GM18505 (cell line): ENCODE measurements at regions not wholly inside any gene's neighbourhood (a gene's known extent, or its start where the extent isn't known, plus 50 kb on each side); places are given as distances from the start of the nearest gene placed in this dataset.

ENCODE experiments used
- ATAC-seq: cut with Tn5 transposase; IDR thresholded peaks from one replicate; pipeline ENCODE4 v1.9.1; 2021; ENCODE audit not compliant: unreplicated experiment
- POLR2A ChIP-seq: IDR thresholded peaks from 4 replicates; pipeline ENCODE4 v1.6.1; 2011; ENCODE audit warnings: borderline replicate concordance; ENCODE audit not compliant: insufficient read depth, insufficient read length; ENCODE audit errors: extremely low read depth

DNA sequence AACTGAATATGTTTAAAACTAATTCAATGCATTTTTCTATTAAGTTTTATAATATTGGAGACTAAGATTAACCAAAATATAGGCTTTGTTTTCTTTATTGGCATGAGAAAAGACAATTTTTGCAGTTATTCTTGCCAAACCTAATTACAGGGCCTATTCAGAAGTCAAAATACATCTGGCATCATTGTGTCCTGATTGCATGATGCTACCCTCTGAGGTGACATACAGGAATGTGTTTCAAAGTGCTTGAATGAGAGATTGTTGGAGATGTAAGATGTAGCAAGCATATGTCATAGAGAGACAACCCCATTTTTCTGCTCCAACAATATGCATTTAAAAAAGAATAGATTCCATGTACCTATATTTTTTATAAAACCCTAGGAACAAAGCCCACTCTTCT lies 1036.4 kb downstream of the PCDH18 start:
- ATAC-seq, result no peak
- TF ChIP-seq POLR2A, result no peak

DNA sequence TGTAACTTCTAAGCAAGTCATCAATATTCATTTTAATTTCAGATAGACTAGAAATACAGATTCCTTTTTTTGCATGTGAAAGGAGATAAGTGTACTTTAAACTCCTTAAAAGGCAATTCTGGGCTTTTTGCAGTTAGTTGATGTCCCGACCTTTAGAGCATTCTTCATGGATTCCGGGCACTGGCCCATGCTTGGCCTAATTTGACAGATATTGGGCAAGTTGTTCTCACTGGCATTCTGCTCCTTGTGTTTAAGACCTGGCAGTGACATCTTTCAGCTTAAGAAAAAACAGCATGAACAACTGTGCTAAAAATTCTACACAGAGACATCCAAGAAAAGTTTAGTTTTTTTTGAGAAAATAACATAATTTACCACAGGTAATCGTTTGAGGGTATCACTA lies 1037.2 kb downstream of the PCDH18 start:
- no peak for ATAC-seq

DNA sequence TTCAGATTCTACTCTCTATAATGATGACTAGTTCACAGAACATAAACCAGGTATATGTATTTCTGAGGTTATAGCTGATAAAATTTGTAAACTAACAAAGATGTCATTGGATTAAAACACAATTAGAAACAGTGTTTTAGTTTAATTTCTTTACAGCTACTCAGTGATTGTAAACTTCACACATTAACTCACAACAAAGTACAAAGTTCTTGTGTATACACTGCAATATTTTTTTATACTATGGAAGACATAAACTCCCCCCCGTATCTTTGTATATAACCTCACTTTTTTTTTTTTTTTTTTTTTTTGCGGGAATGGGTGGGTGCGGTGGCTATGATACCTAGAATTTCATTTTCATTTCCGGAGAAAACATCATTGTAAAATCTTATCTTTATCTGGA lies 1043.2 kb downstream of the PCDH18 start:
- no peak for ATAC-seq
- TF ChIP-seq POLR2A, result no peak

More for the DNA sequence above, 1037.2 kb downstream of the PCDH18 start:
- TF ChIP-seq POLR2A, result no peak

DNA sequence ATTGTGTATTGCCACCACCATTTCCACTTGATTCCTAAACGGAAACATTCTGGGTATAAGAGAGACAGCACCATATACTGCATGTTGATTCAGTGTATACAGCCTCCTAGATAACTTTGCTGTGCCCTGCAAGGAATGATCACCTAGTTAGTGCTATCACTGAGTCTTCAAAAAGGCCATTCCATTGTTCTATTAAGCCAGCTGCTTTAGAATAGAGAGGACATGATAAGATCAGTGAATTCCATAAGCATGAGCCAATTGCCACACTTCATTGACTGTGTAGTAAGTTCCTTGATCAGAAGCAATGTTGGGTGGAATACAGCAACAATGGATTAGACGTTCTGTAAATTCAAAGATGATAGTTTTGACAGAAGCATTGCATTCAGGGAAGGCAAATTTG lies 1047.3 kb downstream of the PCDH18 start:
- no peak for TF ChIP-seq POLR2A
- ATAC-seq, result no peak

DNA sequence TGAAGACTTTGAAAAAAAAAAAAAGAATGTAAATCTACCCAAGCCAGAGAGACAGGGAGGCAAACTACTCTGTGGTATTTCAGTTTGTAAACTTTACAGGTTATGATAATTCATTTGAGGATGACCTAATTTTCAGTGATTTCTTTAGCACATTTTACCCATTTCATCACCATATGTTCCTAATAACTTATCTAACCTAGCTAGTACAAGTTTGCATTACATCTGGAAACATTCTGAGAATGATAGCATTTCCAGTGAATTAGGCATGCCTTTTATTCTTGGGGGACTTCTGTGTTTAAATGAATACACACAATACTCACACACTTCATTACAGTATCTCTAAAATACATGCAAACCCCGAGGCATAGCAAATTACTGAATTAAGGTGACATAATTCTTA lies 1055.5 kb downstream of the PCDH18 start:
- no peak for ATAC-seq
- no peak for TF ChIP-seq POLR2A

DNA sequence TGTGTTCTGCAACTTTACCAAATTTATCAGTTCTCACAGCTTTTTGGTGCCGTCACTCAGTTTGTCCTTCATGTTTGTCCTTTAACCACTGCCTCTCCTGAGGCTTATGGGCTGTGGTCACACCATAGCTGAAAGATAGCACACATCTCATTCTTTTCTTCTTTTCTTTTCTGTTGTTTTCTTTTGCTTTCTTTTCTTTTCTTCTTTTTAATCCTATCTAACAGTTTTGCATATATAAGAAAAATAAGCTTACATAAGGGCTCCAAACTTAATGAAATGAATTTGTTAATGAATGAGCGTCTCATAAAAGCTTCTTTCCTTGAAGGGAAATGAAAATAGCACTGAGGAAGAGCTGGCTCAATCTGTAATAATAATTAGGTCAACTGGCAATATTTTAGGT lies 1061.2 kb downstream of the PCDH18 start:
- no peak for ATAC-seq
- no peak for TF ChIP-seq POLR2A

DNA sequence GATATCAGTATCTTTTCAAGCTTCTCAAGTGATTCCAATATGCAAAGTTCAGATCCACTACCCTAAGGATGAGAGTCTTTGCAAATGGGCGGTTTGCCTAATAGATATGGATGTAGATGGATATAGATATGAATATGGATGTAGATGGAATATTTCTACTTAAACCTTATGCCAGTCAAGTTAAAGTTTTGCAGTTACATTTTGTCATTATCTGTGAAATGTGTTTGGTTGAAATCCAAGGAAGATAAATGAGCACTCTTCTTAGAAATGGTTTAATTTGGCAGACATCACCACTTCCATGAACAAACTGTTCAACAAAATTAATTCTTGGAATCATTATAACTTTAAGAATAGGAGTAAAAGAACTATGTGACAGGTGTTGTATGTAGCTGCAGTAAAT lies 1066.6 kb downstream of the PCDH18 start:
- no peak for TF ChIP-seq POLR2A
- ATAC-seq, result no peak

DNA sequence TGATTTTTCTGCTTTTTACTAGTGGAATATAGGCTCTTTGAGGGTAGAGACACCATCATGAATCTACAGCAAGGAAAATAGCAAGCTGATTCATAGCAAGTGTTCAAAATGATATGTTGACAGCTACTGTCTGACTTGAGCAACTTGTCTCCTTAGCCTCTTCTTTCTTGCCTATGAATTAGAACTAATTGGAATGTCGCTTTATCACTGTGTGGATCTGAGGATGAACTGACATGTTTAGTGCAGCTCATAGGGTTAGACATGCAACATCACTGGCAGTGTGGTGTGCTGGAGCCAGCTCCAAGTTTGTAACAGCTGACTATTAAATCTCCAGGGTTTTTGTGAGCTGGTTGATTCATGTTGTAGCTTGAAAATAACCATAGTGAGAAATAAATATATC lies 1068.4 kb downstream of the PCDH18 start:
- TF ChIP-seq POLR2A, result no peak

DNA sequence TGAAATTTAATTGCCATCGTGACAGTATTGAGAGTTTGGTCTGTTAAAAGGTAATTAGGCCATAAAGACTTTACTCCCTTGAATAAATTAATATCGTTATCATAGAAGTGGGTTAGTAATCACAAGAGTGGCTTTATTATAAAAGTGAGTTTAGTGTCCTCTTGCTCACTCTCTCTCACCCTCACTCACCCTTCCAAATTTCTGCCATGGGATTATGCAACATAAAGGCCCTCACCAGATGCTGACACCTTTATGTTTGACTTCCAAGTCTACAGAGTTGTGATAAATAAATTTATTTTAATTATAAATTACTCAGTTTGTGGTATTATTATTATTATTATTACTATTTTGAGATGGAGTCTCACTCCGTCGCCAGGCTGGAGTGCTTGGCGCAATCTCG lies 1070.8 kb downstream of the PCDH18 start:
- no peak for ATAC-seq
- no peak for TF ChIP-seq POLR2A

More for the DNA sequence above, 1068.4 kb downstream of the PCDH18 start:
- ATAC-seq, result no peak

DNA sequence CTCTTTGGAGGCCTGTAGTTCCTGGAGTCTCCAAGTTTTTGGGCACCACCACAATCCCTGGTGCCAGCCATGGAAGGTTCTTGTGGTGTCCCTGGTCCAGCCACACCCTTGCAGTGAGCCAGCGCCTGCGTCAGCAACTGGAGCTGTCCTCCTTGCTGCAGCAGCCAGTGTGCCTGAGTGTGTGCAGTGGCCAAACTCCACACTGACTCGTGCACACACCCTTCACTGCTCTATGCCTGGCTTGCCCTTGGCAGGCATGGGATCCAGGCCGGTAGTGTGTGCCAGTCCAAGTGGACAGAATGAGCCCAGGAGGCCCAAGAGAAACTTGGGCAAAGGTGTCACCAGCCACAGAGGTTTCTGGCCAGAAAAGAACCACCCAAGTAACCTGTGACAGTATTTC lies 1074.0 kb downstream of the PCDH18 start:
- no peak for ATAC-seq
- no peak for TF ChIP-seq POLR2A

DNA sequence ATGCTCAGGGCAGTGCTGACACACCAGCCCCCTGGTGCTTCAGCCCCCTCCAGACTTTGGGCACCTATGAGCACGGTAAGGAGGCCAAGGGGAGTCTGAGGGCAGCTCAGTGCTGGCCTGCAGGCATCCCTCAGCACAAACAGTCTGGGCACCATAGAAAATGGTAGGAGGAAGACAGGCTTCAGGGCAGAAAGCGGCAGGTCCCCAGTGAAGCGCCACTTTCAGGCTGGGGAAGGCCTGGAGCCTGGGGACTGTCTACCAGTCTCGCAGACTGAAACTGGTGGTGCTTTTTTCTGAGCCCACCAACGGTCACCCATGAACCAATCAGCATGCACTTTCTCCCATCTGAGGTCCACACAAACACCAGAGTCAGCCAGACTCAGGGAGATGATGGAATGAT lies 1074.7 kb downstream of the PCDH18 start:
- TF ChIP-seq POLR2A, result no peak
- no peak for ATAC-seq

DNA sequence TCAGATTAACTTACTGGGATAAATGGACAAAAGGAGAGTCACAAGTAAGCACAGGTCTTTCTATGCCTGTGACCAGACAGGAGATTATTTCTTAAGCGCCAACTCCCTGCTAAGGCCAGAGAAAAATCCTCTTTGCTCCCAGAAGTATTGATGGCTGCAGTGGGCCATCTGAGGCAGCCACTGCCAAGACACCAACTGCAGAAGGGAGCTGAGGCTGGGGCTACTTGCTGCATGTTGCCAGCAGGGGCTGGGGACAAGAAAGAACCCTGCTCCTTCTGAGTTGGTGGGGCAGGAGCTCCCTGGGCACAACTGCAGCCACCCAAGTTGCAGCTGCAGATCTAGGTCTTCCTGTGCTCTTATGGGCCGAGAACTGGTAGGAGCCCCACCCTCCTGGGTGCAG lies 1075.3 kb downstream of the PCDH18 start:
- ATAC-seq, result no peak
- TF ChIP-seq POLR2A, result no peak

DNA sequence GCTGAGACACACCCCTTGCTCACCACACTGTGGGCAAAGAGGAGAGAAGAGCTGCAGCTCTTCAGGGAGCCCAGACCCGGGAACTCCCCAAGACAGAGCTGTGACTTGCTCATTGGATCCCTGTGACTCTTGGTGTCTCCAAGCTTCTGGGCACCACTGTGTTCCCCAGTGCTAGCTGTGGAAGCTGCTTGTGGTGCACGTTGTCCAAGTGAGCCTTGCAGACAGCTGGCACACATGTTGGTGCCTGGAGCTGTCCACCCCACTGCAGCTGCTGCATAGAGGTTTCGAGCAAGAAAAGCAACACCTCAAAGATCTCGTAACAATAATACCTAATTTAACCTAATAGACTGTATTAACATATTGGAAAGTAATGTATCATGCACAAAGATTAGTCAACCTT lies 1089.3 kb downstream of the PCDH18 start:
- no peak for TF ChIP-seq POLR2A
- no peak for ATAC-seq

DNA sequence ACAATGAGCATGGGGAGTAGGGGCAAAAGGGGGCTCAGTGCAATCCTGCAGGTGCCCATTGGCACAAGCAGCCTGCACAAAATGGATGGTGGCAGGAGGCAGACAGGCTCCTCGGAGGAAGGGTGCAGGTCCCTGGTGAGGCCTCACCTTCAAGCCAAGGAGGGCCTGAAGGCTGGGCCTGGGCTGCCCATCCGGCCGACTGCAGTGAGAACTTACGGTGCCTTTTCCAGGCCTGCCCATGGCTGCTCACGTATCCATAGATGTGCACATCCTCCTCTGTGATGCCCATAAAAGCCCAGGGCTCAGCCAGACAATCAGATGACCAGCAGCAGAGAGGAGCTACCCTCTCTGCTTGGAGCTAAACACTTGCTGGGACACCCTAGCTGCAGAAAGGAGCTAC lies 1089.8 kb downstream of the PCDH18 start:
- no peak for TF ChIP-seq POLR2A
- no peak for ATAC-seq

DNA sequence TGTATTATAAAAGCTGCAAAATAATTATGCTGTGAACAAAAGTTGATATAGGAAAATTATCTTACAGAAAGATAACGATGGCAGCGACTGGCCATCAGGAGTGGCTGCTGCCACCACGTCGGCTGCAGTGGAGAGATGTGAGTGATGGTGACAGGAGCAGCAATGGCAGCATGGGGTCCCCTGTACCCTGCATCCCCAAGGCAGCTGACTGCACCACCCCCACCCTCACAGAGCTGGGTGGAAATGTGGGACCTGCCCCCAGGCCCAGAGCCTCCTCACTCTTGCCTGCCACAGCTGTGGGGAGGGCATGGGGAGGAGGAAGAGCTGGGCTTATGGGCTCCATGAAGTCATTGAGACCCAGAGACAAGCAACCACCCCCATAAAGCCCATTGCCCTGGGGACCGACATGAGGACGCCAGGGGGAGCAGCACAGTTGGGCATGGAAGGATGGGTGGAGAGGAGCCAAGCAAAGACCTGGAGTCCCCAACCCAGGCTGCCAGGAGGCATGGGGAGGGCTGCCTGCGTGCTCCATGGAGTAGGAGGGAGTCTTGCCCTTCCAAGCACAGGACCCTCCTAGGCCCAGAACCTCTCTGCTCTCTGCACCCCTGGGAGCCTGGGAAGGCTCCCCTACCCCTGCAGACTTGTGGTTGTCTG lies 1090.5 kb downstream of the PCDH18 start:
- no peak for ATAC-seq
- TF ChIP-seq POLR2A, result no peak

DNA sequence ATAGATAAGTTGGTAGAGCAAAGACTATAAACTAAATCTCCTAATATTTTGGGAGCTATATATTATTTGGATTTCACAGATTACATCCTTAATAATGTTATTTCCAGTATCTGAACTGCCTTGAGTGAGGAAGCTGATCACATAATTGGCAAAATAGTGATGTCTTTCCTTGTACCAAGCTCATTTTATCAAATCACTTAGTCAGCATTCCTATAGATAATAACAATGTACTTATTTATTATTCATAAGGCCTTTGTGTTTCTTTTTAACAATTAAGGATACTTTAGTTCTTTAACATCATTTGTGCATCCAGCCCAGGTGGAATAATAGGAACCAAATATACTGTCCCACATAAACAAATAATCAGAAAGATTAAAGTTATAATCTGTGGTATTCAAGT lies 1093.6 kb downstream of the PCDH18 start:
- no peak for ATAC-seq

DNA sequence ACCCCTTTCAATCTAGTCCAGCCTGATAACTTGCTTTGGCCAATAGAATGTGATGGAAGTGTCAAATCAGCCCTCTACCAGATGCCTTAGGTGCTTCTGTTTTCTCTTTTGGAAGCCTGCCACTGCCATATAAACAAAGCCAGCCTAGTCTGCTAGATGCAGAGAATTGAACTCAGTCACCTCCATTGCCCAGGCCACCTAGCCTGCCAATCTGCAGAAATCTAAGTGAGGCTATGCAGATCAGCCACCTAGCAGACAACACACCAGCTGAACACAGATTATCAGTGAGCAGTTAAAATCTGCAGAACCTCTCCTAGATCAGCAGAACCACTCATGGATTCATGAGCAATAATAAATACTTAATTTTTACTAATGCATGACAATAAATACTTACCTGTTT lies 1108.2 kb downstream of the PCDH18 start:
- no peak for TF ChIP-seq POLR2A
- no peak for ATAC-seq

More for the DNA sequence above, 1093.6 kb downstream of the PCDH18 start:
- TF ChIP-seq POLR2A, result no peak
